Thyroid gland (tissue), 4 donors: ENCODE measurements at regions not wholly inside any gene's neighbourhood (a gene's known extent, or its start where the extent isn't known, plus 50 kb on each side); places are given as distances from the start of the nearest gene placed in this dataset.

Source experiments
- CTCF ChIP-seq, 6 experiments: fragments of 200-600 bp in 3 of 6; fragments of 450-650 bp in 3 of 6; sonication (generic) in 3 of 6; IDR thresholded peaks; one replicate each; pipeline ENCODE4 v1.5.1; 2016 to 2019; ENCODE audit warnings: antibody characterized with exemption in 6 of 6, mild to moderate bottlenecking in 2 of 6, inconsistent platforms in 1 of 6, moderate library complexity in 1 of 6
- POLR2A ChIP-seq, 2 donors: fragments of 450-650 bp; IDR thresholded peaks; one replicate each; pipeline ENCODE4 v1.6.1; 2017; ENCODE audit warnings: antibody characterized with exemption in 2 of 2, mild to moderate bottlenecking in 2 of 2, moderate library complexity in 1 of 2

- no peak for TF ChIP-seq CTCF (IDR thresholded peaks at IDR 0.05)
- no peak for TF ChIP-seq POLR2A (IDR thresholded peaks at IDR 0.05)
Observed at GRCh38 chr12:111181143-111181726, 187.7 kb downstream of the PHETA1 start.
